Osteoblast (primary cell): ENCODE measurements at regions not wholly inside any gene's neighbourhood (a gene's known extent, or its start where the extent isn't known, plus 50 kb on each side); places are given as distances from the start of the nearest gene placed in this dataset.

Source experiments
- DNase-seq: peaks from one replicate; pipeline ENCODE4 v3.0.0; 2011; ENCODE audit warnings: low spot score, mixed read lengths; ENCODE audit not compliant: insufficient read length; ENCODE audit errors: missing footprints
- H2AFZ ChIP-seq: 2 replicates; pipeline ENCODE4 v1.6.0; 2011; ENCODE audit warnings: mild to moderate bottlenecking, low read length
- H3K27ac ChIP-seq: 2 replicates; pipeline ENCODE4 v1.5.1; 2011; ENCODE audit warnings: mild to moderate bottlenecking, low read depth, low read length, moderate library complexity
- H3K27me3 ChIP-seq: 2 replicates; pipeline ENCODE4 v1.6.0; 2012; ENCODE audit warnings: mild to moderate bottlenecking, control low read depth, inconsistent platforms, low read length, moderate library complexity; ENCODE audit not compliant: insufficient read depth
- H3K36me3 ChIP-seq: 2 replicates; pipeline ENCODE4 v1.5.1; 2011; ENCODE audit warnings: mild to moderate bottlenecking, low read length, control low read depth, moderate library complexity; ENCODE audit not compliant: insufficient read depth
- H3K4me1 ChIP-seq: 2 replicates; pipeline ENCODE4 v1.5.1; 2011; ENCODE audit warnings: mild to moderate bottlenecking, low read length, control low read depth, moderate library complexity; ENCODE audit not compliant: insufficient read depth
- H3K4me2 ChIP-seq: 2 replicates; pipeline ENCODE4 v1.6.0; 2011; ENCODE audit warnings: mild to moderate bottlenecking, low read length; ENCODE audit not compliant: insufficient read depth
- H3K4me3 ChIP-seq: fragments of 200-600 bp; sonication (generic); 3 replicates; pipeline ENCODE4 v1.5.1; 2012; ENCODE audit warnings: mild to moderate bottlenecking, low read length, inconsistent platforms; ENCODE audit not compliant: insufficient read depth
- H3K79me2 ChIP-seq: 2 replicates; pipeline ENCODE4 v1.6.0; 2012; ENCODE audit warnings: mild to moderate bottlenecking, low read length, control low read depth, inconsistent platforms; ENCODE audit not compliant: insufficient read depth
- H3K9me3 ChIP-seq: 2 replicates; pipeline ENCODE4 v1.5.1; 2011; ENCODE audit warnings: low read depth, low read length, control low read depth
- H4K20me1 ChIP-seq: 2 replicates; pipeline ENCODE4 v1.6.0; 2012; ENCODE audit warnings: mild to moderate bottlenecking, low read length, control low read depth; ENCODE audit not compliant: insufficient read depth
- TF ChIP-seq, protein P1 (sequence below): IDR thresholded peaks from 2 replicates; pipeline ENCODE4 v1.5.1; 2011; ENCODE audit warnings: mild to moderate bottlenecking, low read depth, low read length, moderate library complexity; ENCODE audit errors: extremely low read depth

DNA sequence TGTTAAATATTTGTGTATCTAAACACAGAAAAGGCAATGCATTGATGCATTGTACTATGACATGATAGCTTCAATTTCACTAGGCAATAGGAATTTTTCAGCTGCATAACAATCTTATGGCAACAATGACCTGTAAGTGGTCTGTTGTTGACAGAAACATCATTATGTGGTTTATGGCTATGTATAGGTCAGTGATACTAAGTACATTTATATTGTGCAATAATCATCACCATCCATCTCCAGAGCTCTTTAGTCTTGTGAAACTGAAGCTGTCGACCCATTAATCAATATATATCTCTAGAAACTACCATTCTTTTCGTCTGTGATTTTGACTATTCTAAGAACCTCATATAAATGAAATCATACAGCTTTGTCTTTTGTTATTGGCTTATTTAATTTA, 200.1 kb upstream of the ZNF717 start:
- no peak overlapping the region for H3K4me2 ChIP-seq
- H4K20me1 ChIP-seq = no peaks in the 10 kb centered on the region
- H3K4me1 ChIP-seq = no peaks in the 10 kb centered on the region
- no peaks in the 10 kb centered on the region for H3K79me2 ChIP-seq
- H2AFZ ChIP-seq = no peak overlapping the region
- H3K27ac ChIP-seq = no peak overlapping the region
- H3K36me3 ChIP-seq = no peaks in the 10 kb centered on the region
- no peaks in the 10 kb centered on the region for H3K27me3 ChIP-seq
- no peak for DNase-seq
- TF ChIP-seq, protein P1, sequence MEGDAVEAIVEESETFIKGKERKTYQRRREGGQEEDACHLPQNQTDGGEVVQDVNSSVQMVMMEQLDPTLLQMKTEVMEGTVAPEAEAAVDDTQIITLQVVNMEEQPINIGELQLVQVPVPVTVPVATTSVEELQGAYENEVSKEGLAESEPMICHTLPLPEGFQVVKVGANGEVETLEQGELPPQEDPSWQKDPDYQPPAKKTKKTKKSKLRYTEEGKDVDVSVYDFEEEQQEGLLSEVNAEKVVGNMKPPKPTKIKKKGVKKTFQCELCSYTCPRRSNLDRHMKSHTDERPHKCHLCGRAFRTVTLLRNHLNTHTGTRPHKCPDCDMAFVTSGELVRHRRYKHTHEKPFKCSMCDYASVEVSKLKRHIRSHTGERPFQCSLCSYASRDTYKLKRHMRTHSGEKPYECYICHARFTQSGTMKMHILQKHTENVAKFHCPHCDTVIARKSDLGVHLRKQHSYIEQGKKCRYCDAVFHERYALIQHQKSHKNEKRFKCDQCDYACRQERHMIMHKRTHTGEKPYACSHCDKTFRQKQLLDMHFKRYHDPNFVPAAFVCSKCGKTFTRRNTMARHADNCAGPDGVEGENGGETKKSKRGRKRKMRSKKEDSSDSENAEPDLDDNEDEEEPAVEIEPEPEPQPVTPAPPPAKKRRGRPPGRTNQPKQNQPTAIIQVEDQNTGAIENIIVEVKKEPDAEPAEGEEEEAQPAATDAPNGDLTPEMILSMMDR = no peak
- no peak overlapping the region for H3K4me3 ChIP-seq
- H3K9me3 ChIP-seq = no peaks in the 10 kb centered on the region

- H3K9me3 ChIP-seq = no peaks in the 10 kb centered on the region
- H3K4me2 ChIP-seq = no peak overlapping the region
- no peak overlapping the region for H3K4me3 ChIP-seq
- no peaks in the 10 kb centered on the region for H3K4me1 ChIP-seq
- TF ChIP-seq, protein P1 = no peak
- no peaks in the 10 kb centered on the region for H3K36me3 ChIP-seq
- DNase-seq = peak; percentile 41
- H3K79me2 ChIP-seq = no peaks in the 10 kb centered on the region
- no peak overlapping the region for H3K27ac ChIP-seq
- H4K20me1 ChIP-seq = no peaks in the 10 kb centered on the region
- H3K27me3 ChIP-seq = no peaks in the 10 kb centered on the region
- H2AFZ ChIP-seq = no peak overlapping the region
Measured at GRCh38 chr3:76010252-76010651, 224.9 kb upstream of the ZNF717 start.

- no peak overlapping the region for H3K4me2 ChIP-seq
- no peak overlapping the region for H2AFZ ChIP-seq
- H3K27ac ChIP-seq = no peak overlapping the region
- no peak overlapping the region for H3K4me3 ChIP-seq
- DNase-seq = peak; percentile 3
- H3K4me1 ChIP-seq = no peaks in the 10 kb centered on the region
- TF ChIP-seq, protein P1 = no peak
- no peaks in the 10 kb centered on the region for H3K36me3 ChIP-seq
- H3K27me3 ChIP-seq = no peaks in the 10 kb centered on the region
- no peaks in the 10 kb centered on the region for H3K9me3 ChIP-seq
- H3K79me2 ChIP-seq = no peaks in the 10 kb centered on the region
- H4K20me1 ChIP-seq = no peaks in the 10 kb centered on the region
Measured at GRCh38 chr3:76011121-76011520, 225.8 kb upstream of the ZNF717 start.

DNA sequence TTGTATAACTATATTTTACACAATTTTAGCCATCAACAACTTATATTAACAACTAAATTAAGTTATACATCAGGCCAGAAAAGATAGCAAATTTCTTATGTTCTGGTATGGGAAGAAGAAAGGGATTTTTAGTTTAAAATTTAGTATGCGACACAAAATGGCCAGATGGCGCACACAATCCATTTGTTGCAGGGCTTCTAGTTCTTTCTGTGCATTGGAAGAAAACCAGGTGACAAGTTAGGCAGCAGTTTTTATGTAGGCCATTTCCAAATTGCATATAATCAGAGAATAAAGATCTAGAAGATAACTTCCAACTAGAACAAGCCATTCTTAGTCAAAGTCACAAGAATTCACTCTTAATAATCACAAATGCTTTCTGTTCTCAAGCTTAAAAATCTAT, 230.1 kb upstream of the ZNF717 start:
- Histone ChIP-seq H2AFZ (no peak overlapping the region), H3K36me3 (no peaks in the 10 kb centered on the region), H3K4me2 (no peak overlapping the region), H3K79me2 (no peaks in the 10 kb centered on the region), H3K4me3 (no peak overlapping the region), H3K4me1 (no peaks in the 10 kb centered on the region), H3K9me3 (no peaks in the 10 kb centered on the region), H3K27me3 (no peaks in the 10 kb centered on the region), H4K20me1 (no peaks in the 10 kb centered on the region), H3K27ac (no peak overlapping the region)
- no peak for DNase-seq
- TF ChIP-seq, protein P1 = no peak
